Mesenchymal stem cell (in vitro differentiated cells and primary cell): ENCODE measurements at regions not wholly inside any gene's neighbourhood (a gene's known extent, or its start where the extent isn't known, plus 50 kb on each side); places are given as distances from the start of the nearest gene placed in this dataset.

Source experiments
- DNase-seq: peaks from one replicate; pipeline ENCODE4 v3.0.0-alpha.2; 2013
- H2AFZ ChIP-seq: one replicate; pipeline ENCODE4 v1.6.1; 2013; ENCODE audit warnings: low read depth, mild to moderate bottlenecking, control low read depth, inconsistent platforms, low read length, moderate library complexity
- H2AK5ac ChIP-seq: 2 replicates; pipeline ENCODE4 v1.6.1; 2013; ENCODE audit warnings: low read length, moderate library complexity, mild to moderate bottlenecking, inconsistent platforms; ENCODE audit not compliant: severe bottlenecking
- H2BK120ac ChIP-seq: one replicate; pipeline ENCODE4 v1.6.1; 2013; ENCODE audit warnings: low read depth, mild to moderate bottlenecking, inconsistent platforms, low read length, moderate library complexity
- H2BK12ac ChIP-seq, 2 experiments: one replicate each; pipeline ENCODE4 v1.6.1; 2013; ENCODE audit warnings: inconsistent platforms in 2 of 2, low read length in 2 of 2, mild to moderate bottlenecking in 2 of 2, moderate library complexity in 2 of 2, control low read depth in 1 of 2
- H2BK15ac ChIP-seq: one replicate; pipeline ENCODE4 v1.6.1; 2013; ENCODE audit warnings: mild to moderate bottlenecking, low read depth, inconsistent platforms; ENCODE audit not compliant: poor library complexity, severe bottlenecking
- H2BK5ac ChIP-seq: 2 replicates; pipeline ENCODE4 v1.6.1; 2013; ENCODE audit warnings: low read depth, mild to moderate bottlenecking, low read length, control low read depth, inconsistent platforms; ENCODE audit not compliant: poor library complexity, severe bottlenecking
- H3K14ac ChIP-seq, 2 experiments: one replicate each; pipeline ENCODE4 v1.6.1; 2013; ENCODE audit warnings: inconsistent platforms in 2 of 2, low read length in 2 of 2, control low read depth in 1 of 2, mild to moderate bottlenecking in 1 of 2, moderate library complexity in 1 of 2
- H3K18ac ChIP-seq, 2 experiments: one replicate each; pipeline ENCODE4 v1.6.1; 2013; ENCODE audit warnings: inconsistent platforms in 2 of 2, low read length in 2 of 2, control low read depth in 1 of 2, low read depth in 1 of 2, mild to moderate bottlenecking in 1 of 2
- H3K23ac ChIP-seq, 2 experiments: one replicate each; pipeline ENCODE4 v1.6.1; 2013; ENCODE audit warnings: inconsistent platforms in 2 of 2, low read length in 2 of 2, mild to moderate bottlenecking in 2 of 2, moderate library complexity in 2 of 2, control low read depth in 1 of 2
- H3K27ac ChIP-seq: 2 replicates; pipeline ENCODE4 v1.5.1; 2013; ENCODE audit warnings: mild to moderate bottlenecking, moderate library complexity, low read length, control low read depth, inconsistent platforms; ENCODE audit not compliant: poor library complexity, severe bottlenecking
- H3K27me3 ChIP-seq, 2 experiments: 2 replicates each; pipeline versions ENCODE4 v1.6.1 to v1.7.0; 2013; ENCODE audit warnings: low read length in 2 of 2, mild to moderate bottlenecking in 2 of 2, moderate library complexity in 2 of 2, control low read depth in 1 of 2, inconsistent platforms in 1 of 2; ENCODE audit not compliant: control insufficient read depth in 1 of 2, insufficient read depth in 1 of 2
- H3K36me3 ChIP-seq, 2 experiments: 2 replicates each; pipeline versions ENCODE4 v1.6.1 to v1.7.0; 2013; ENCODE audit warnings: low read length in 2 of 2, control low read depth in 1 of 2, inconsistent platforms in 1 of 2, low read depth in 1 of 2, mild to moderate bottlenecking in 1 of 2; ENCODE audit not compliant: insufficient read depth in 2 of 2, control insufficient read depth in 1 of 2
- H3K4ac ChIP-seq, 2 experiments: one replicate each; pipeline ENCODE4 v1.6.1; 2013; ENCODE audit warnings: inconsistent platforms in 2 of 2, low read length in 2 of 2, mild to moderate bottlenecking in 2 of 2, moderate library complexity in 2 of 2, control low read depth in 1 of 2, low read depth in 1 of 2
- H3K4me1 ChIP-seq: 2 replicates; pipeline ENCODE4 v1.6.1; 2013; ENCODE audit warnings: low read depth, low read length, control low read depth; ENCODE audit not compliant: control insufficient read depth, insufficient read depth
- H3K4me2 ChIP-seq: 2 replicates; pipeline ENCODE4 v1.6.1; 2013; ENCODE audit warnings: low read length, mild to moderate bottlenecking, inconsistent platforms; ENCODE audit not compliant: poor library complexity, severe bottlenecking
- H3K4me3 ChIP-seq, 2 experiments: 2 replicates each; pipeline versions ENCODE4 v1.5.1 to v1.7.0; 2013; ENCODE audit warnings: low read length in 2 of 2, mild to moderate bottlenecking in 2 of 2, control low read depth in 1 of 2, low read depth in 1 of 2; ENCODE audit not compliant: insufficient read depth in 1 of 2
- H3K79me1 ChIP-seq: replicated peaks from 2 replicates; pipeline ENCODE4 v1.6.1; 2013; ENCODE audit warnings: mild to moderate bottlenecking, control low read depth, low read length, inconsistent platforms; ENCODE audit not compliant: poor library complexity, severe bottlenecking
- H3K9ac ChIP-seq: 2 replicates; pipeline ENCODE4 v1.7.0; 2013; ENCODE audit warnings: mild to moderate bottlenecking, low read length, moderate library complexity
- H3K9me3 ChIP-seq: 2 replicates; pipeline ENCODE4 v1.7.0; 2013; ENCODE audit warnings: mild to moderate bottlenecking, low read length; ENCODE audit not compliant: control insufficient read depth
- H4K8ac ChIP-seq: one replicate; pipeline ENCODE4 v1.6.1; 2013; ENCODE audit warnings: inconsistent platforms, mild to moderate bottlenecking, low read length, moderate library complexity
- H4K91ac ChIP-seq: one replicate; pipeline ENCODE4 v1.6.1; 2013; ENCODE audit warnings: mild to moderate bottlenecking, low read length, inconsistent platforms
- WGBS: methylation state at CpG from one replicate; pipeline ENCODE4 v1.1.7; 2013; ENCODE audit warnings: mixed read lengths; 5-methylcytosine and 5-hydroxymethylcytosine counted together

DNA sequence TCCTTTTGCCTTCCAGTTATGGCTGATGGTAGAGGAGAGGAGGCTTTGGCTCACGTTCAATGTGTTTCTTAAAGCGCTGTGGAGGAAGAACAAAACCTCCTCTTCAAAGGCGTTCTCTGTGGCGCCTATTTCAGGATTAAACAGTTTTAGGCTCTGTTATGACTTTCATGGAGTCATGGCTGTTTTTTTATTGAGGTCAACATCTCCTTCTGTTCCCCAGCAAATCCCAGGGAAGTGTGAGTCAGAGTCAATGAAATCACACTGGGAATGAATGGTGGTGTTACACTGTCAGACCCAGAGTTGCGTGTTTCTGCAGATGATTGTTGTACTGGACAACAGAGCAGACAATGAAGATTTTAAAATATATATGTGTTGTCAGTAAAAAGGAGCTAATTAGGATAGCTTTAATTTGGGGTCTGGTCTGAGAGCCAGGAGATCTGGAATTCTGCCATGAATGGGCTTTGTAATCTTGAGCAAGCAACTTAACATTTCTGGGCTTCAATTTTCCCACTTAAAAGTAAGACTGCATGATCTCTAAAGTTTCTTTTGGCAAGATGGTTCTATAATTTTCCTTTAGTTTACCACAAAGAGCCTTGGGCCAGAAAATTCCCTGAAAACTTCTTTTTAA is 240.7 kb downstream of the CSNK1G3 start:
- Histone ChIP-seq H3K14ac (no peak overlapping the region), H3K4me3 (no peak overlapping the region), H3K79me1 (no peaks in the 10 kb centered on the region), H4K8ac (no peak overlapping the region), H3K4me2 (no peak overlapping the region), H2AK5ac (no peak overlapping the region), H3K27me3 (no peaks in the 10 kb centered on the region), H2BK5ac (no peak overlapping the region), H2BK12ac (peak overlapping the region in 1 of 2 experiments; percentile 93), H2BK120ac (no peak overlapping the region), H2BK15ac (no peak overlapping the region), H4K91ac (no peak overlapping the region), H3K18ac (peak overlapping the region in 1 of 2 experiments; percentile 83), H3K36me3 (no peaks in the 10 kb centered on the region), H3K9me3 (no peaks in the 10 kb centered on the region), H3K4ac (no peak overlapping the region), H3K9ac (peak overlapping the region; percentile 86), H3K23ac (no peak overlapping the region), H3K27ac (peak overlapping the region; percentile 87), H2AFZ (no peak overlapping the region), H3K4me1 (no peaks in the 10 kb centered on the region)
- 49% methylated on average over 5 of the region's 5 CpGs for WGBS
- DNase-seq: peak; percentile 89

DNA sequence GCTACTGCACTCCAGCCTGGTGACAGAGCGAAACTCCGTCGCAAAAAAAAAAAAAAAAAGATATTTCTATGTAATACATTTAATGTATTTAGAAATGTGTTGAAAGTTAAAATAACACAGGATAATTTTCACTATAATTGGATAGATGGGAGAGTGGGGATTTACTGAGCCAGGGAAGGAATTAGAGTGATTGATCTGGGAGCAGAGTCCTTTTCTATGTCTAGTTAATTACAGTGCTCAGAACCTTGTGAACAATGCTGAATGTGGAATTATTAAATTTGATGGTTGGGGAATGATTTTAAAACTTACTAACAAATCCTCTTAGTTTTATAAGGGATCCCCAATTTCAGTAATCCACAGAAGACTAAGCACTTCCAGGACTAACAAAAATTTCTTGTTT is 239.7 kb downstream of the CSNK1G3 start:
- H3K36me3 ChIP-seq: no peaks in the 10 kb centered on the region
- WGBS: no CpG with 5 or more reads among the region's 3 CpGs
- no peak overlapping the region for H3K14ac ChIP-seq
- no peak overlapping the region for H3K4me3 ChIP-seq
- H3K18ac ChIP-seq: no peak overlapping the region
- H3K4ac ChIP-seq: no peak overlapping the region
- no peaks in the 10 kb centered on the region for H3K4me1 ChIP-seq
- no peak overlapping the region for H3K4me2 ChIP-seq
- H2BK5ac ChIP-seq: no peak overlapping the region
- H3K27ac ChIP-seq: no peak overlapping the region
- H2BK12ac ChIP-seq: no peak overlapping the region
- H3K79me1 ChIP-seq: no peaks in the 10 kb centered on the region
- H3K23ac ChIP-seq: no peak overlapping the region
- no peak overlapping the region for H2AFZ ChIP-seq
- no peaks in the 10 kb centered on the region for H3K9me3 ChIP-seq
- no peak overlapping the region for H4K8ac ChIP-seq
- peak overlapping the region; percentile 86 for H3K9ac ChIP-seq
- H2BK120ac ChIP-seq: no peak overlapping the region
- H2BK15ac ChIP-seq: no peak overlapping the region
- no peaks in the 10 kb centered on the region for H3K27me3 ChIP-seq
- H2AK5ac ChIP-seq: no peak overlapping the region
- no peak overlapping the region for H4K91ac ChIP-seq
- no peak for DNase-seq

DNA sequence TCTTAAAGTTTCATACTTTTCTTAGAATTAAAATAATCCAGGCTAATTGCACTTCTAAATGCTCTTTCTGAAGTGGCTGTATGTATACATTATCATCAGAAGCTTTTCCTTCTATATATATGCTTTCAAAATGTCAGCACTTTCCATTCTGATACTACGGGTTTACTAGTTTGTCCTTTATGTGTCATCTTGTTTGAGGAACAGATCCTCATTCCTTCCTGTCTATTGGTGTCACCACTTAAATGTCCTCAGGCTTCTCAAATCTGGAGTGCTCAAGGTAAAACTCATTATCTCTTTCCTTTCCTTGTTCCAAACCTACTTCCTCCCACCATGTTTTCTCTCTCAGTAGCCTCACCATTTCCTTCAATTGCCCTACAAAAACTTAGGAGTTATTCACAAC is 236.3 kb downstream of the CSNK1G3 start:
- H4K91ac ChIP-seq: no peak overlapping the region
- H3K27me3 ChIP-seq: no peaks in the 10 kb centered on the region
- no peak overlapping the region for H2BK15ac ChIP-seq
- H2AK5ac ChIP-seq: no peak overlapping the region
- no peak overlapping the region for H4K8ac ChIP-seq
- no peak overlapping the region for H3K9ac ChIP-seq
- 82% methylated on average over 1 of the region's 1 CpG for WGBS
- no peak for DNase-seq
- H3K23ac ChIP-seq: no peak overlapping the region
- H3K36me3 ChIP-seq: no peaks in the 10 kb centered on the region
- H3K4me3 ChIP-seq: no peak overlapping the region
- H3K79me1 ChIP-seq: no peaks in the 10 kb centered on the region
- H3K4ac ChIP-seq: no peak overlapping the region
- no peak overlapping the region for H2BK5ac ChIP-seq
- H2AFZ ChIP-seq: no peak overlapping the region
- no peak overlapping the region for H3K27ac ChIP-seq
- H3K18ac ChIP-seq: no peak overlapping the region
- no peak overlapping the region for H3K14ac ChIP-seq
- H2BK120ac ChIP-seq: no peak overlapping the region
- no peak overlapping the region for H2BK12ac ChIP-seq
- H3K4me2 ChIP-seq: no peak overlapping the region
- H3K4me1 ChIP-seq: no peaks in the 10 kb centered on the region
- H3K9me3 ChIP-seq: no peaks in the 10 kb centered on the region

DNA sequence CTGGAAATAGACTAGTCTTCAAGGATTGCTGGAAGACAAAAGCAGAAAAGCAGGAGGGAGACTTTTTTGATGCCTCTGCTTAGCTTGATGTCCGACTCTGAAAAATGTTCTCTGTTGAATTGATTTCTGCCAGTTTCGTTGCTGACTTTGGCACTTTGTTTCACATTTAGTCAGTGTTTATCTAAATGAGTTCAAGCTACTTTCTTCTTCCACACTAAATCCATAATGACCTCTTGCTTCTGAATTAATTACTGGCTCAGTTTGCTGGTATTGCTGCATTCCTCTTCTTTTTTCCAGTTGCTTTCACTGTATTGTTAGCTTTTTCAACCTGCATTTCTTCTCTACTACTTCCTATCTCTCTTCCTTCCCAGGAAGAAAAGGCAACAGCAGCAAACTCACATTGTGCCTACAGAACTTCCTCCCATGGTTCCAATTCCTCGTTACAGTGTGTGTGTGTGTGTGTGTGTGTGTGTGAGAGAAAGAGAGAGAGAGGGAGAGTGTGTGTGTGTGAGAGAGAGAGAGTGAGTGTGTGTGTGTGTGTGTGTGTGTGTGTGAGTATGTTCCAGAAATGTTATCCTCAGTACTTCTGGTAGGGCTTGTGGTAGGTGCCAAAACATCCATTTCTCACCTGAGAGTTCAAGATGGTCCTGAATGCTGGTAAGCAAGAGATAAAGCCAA is 234.8 kb downstream of the CSNK1G3 start:
- DNase-seq: no peak
- H2BK120ac ChIP-seq: no peak overlapping the region
- H2AFZ ChIP-seq: no peak overlapping the region
- H3K4me2 ChIP-seq: no peak overlapping the region
- H3K9ac ChIP-seq: no peak overlapping the region
- H4K91ac ChIP-seq: no peak overlapping the region
- no peak overlapping the region for H3K14ac ChIP-seq
- no peaks in the 10 kb centered on the region for H3K79me1 ChIP-seq
- no peaks in the 10 kb centered on the region for H3K9me3 ChIP-seq
- no peak overlapping the region for H3K4ac ChIP-seq
- H3K27me3 ChIP-seq: no peaks in the 10 kb centered on the region
- no peak overlapping the region for H3K27ac ChIP-seq
- H3K36me3 ChIP-seq: no peaks in the 10 kb centered on the region
- H2BK15ac ChIP-seq: no peak overlapping the region
- H2BK12ac ChIP-seq: no peak overlapping the region
- 89% methylated on average over 3 of the region's 3 CpGs for WGBS
- H3K18ac ChIP-seq: no peak overlapping the region
- H3K4me3 ChIP-seq: no peak overlapping the region
- H3K4me1 ChIP-seq: no peaks in the 10 kb centered on the region
- H2BK5ac ChIP-seq: no peak overlapping the region
- H4K8ac ChIP-seq: no peak overlapping the region
- no peak overlapping the region for H2AK5ac ChIP-seq
- no peak overlapping the region for H3K23ac ChIP-seq
